Brain microvascular endothelial cell (primary cell): ENCODE measurements at regions not wholly inside any gene's neighbourhood (a gene's known extent, or its start where the extent isn't known, plus 50 kb on each side); places are given as distances from the start of the nearest gene placed in this dataset.
A peak's percentile ranks its signal among the peaks of the same experiment; 100 is the strongest.

Experiments
- DNase-seq: peaks from one replicate; pipeline ENCODE4 v3.0.0-alpha.2; 2020
- H3K27ac ChIP-seq: fragments of 250-450 bp; sonication (Bioruptor Pico); 2 replicates; pipeline ENCODE4 v1.5.1; 2020; ENCODE audit warnings: mild to moderate bottlenecking, moderate library complexity
- H3K27me3 ChIP-seq: fragments of 250-450 bp; sonication (Bioruptor Pico); replicated peaks from 2 replicates; pipeline ENCODE4 v1.5.1; 2020; ENCODE audit warnings: mild to moderate bottlenecking
- H3K36me3 ChIP-seq: fragments of 250-450 bp; sonication (Bioruptor Pico); replicated peaks from 2 replicates; pipeline ENCODE4 v1.5.1; 2020; ENCODE audit warnings: mild to moderate bottlenecking
- H3K4me3 ChIP-seq: 2 replicates; pipeline ENCODE4 v1.5.1; 2011; ENCODE audit warnings: low read depth, mild to moderate bottlenecking, control low read depth, low read length, moderate library complexity
- CTCF ChIP-seq: IDR thresholded peaks from 2 replicates; pipeline ENCODE4 v1.5.1; 2011; ENCODE audit warnings: low read depth, mild to moderate bottlenecking, moderate library complexity, low read length, control low read depth, inconsistent platforms; ENCODE audit errors: missing control alignments
- in situ Hi-C: cut with HindIII; loops from 2 replicates; pipeline ENCODE4 v1.10.0; 2017; ENCODE audit warnings: low sequenced_read_pairs, low pct_ligation_motif_present

GRCh38 chr14:51780741-51781140, 79.7 kb upstream of the GNG2 start:
- TF ChIP-seq CTCF = no peak
- peak; percentile 43 for DNase-seq
- H3K27ac ChIP-seq = no peak overlapping the region
- H3K4me3 ChIP-seq = no peak overlapping the region
- H3K27me3 ChIP-seq = no peaks in the 10 kb centered on the region
- no peaks in the 10 kb centered on the region for H3K36me3 ChIP-seq
- in situ Hi-C loops = no loop called here

DNA sequence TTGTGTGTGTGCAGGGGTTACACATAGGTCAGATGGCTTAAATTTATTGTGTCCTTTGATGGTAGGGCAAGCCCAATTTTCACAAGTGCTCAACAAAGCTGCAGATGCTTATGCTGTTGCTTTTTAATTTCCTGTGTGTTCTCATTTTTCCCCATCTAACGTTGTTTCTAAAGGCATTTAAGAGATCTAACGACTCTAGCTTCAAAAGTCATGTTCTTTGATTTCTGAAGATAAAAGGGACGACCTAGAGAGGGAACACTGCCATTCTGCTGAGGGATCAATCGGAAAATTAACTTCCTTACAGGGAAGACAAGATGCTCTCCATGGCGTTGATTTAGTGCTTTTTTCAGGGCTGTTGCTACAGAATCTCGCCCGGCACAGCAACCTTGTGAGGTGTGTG, 79.0 kb upstream of the GNG2 start:
- Histone ChIP-seq H3K27me3 (no peaks in the 10 kb centered on the region), H3K27ac (no peak overlapping the region), H3K36me3 (no peaks in the 10 kb centered on the region), H3K4me3 (no peak overlapping the region)
- no peak for TF ChIP-seq CTCF
- in situ Hi-C loops = no loop called here
- DNase-seq = no peak

DNA sequence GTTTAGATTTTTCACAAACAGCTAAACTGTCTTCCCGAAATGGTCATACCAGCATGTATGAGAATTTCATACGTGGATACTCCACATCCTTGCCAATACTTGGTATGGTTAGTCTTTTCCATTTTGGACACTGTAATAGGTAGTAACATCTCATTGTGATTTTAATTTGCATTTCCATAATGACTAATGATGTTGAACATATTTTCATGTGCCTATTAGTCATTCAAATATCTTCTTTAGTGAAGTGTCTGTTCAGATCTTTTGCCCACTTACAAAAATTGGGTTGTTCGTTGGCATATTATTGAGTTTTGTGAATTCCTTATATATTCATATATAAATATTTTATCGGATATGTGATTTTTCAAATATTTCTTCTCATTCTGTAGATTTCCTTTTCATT, 78.0 kb upstream of the GNG2 start:
- no peak for TF ChIP-seq CTCF
- no peak overlapping the region for H3K4me3 ChIP-seq
- no peak for DNase-seq
- H3K36me3 ChIP-seq = no peaks in the 10 kb centered on the region
- in situ Hi-C loops = no loop called here
- no peak overlapping the region for H3K27ac ChIP-seq
- H3K27me3 ChIP-seq = no peaks in the 10 kb centered on the region

- Histone ChIP-seq H3K27me3 (no peaks in the 10 kb centered on the region), H3K27ac (no peak overlapping the region), H3K4me3 (no peak overlapping the region), H3K36me3 (no peaks in the 10 kb centered on the region)
- in situ Hi-C loops = no loop called here
- no peak for TF ChIP-seq CTCF
- DNase-seq = peak; percentile 38
Measured at GRCh38 chr14:51783765-51784164, 76.6 kb upstream of the GNG2 start.

DNA sequence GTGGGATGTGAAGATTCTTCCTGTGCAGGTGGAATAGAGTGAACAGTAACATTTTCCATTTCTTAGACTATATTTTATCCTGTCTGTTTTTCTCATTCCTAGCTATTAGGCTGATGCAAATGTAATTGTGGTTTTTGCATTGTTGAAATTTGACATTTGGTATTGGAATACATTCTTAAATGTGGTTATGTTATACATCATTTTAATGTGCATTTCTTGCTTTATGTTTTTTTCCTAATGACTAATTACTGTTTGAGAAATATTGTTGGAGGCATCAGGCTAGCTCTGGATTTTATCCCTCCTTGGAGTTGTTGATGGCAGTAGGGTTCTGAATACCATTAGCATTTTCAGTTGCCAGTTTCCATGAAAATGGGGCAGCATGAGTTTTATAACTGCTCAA, 75.9 kb upstream of the GNG2 start:
- no peak overlapping the region for H3K4me3 ChIP-seq
- DNase-seq = no peak
- in situ Hi-C loops = no loop called here

DNA sequence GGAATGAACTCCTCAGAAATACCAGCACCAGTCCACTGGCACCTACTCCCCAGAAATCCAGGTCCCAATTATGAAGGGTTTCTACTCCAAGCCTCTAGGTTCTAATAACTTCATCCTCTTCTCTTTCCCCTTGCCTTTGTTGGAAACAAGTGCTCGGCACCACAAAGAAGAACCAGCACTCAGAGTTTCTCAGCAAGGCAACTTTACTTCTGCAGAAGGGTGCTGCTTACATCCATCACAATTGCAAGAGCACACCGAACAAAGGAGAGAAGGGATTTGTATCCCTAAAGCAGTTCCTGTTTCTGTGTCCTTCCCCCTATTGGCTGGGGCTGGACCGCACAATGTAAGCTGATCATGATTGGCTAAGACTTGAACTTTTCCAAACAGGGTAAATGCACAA, 74.2 kb upstream of the GNG2 start:
- no peak for TF ChIP-seq CTCF
- in situ Hi-C loops = no loop called here
- DNase-seq = no peak
- H3K27me3 ChIP-seq = no peaks in the 10 kb centered on the region
- H3K4me3 ChIP-seq = no peak overlapping the region
- no peak overlapping the region for H3K27ac ChIP-seq
- no peaks in the 10 kb centered on the region for H3K36me3 ChIP-seq

More for the DNA sequence above, 75.9 kb upstream of the GNG2 start:
- Histone ChIP-seq H3K27ac (no peak overlapping the region), H3K36me3 (no peaks in the 10 kb centered on the region), H3K27me3 (no peaks in the 10 kb centered on the region)
- TF ChIP-seq CTCF = no peak
